ENCODE measurements at regions not wholly inside any gene's neighbourhood (a gene's known extent, or its start where the extent isn't known, plus 50 kb on each side); places are given as distances from the start of the nearest gene placed in this dataset.

- Histone ChIP-seq H3K4me1 (ENCODE audit: control insufficient read depth in 2 of 3, insufficient read depth in 2 of 3, low read depth in 1 of 3, low read length in 3 of 3) (no peaks in the 10 kb centered on the region), H3K27me3 (ENCODE audit: control insufficient read depth, insufficient read depth, low read length) (no peaks in the 10 kb centered on the region), H3K27ac (ENCODE audit: low read depth in 2 of 2, low read length in 2 of 2) (no peak overlapping the region), H3K9me3 (ENCODE audit: control insufficient read depth in 2 of 3, insufficient read depth in 1 of 3, low read length in 3 of 3) (no peaks in the 10 kb centered on the region), H3K9ac (ENCODE audit: low read length in 3 of 3) (no peak overlapping the region), H3K4me3 (ENCODE audit: low read length in 3 of 3) (no peak overlapping the region), H3K36me3 (ENCODE audit: control insufficient read depth in 2 of 3, insufficient read depth in 3 of 3, low read length in 3 of 3) (no peaks in the 10 kb centered on the region)
- FAIRE-seq (no peak), DNase-seq (peak in 1 of 5 donors; percentile 1)
- TF ChIP-seq, protein P1, sequence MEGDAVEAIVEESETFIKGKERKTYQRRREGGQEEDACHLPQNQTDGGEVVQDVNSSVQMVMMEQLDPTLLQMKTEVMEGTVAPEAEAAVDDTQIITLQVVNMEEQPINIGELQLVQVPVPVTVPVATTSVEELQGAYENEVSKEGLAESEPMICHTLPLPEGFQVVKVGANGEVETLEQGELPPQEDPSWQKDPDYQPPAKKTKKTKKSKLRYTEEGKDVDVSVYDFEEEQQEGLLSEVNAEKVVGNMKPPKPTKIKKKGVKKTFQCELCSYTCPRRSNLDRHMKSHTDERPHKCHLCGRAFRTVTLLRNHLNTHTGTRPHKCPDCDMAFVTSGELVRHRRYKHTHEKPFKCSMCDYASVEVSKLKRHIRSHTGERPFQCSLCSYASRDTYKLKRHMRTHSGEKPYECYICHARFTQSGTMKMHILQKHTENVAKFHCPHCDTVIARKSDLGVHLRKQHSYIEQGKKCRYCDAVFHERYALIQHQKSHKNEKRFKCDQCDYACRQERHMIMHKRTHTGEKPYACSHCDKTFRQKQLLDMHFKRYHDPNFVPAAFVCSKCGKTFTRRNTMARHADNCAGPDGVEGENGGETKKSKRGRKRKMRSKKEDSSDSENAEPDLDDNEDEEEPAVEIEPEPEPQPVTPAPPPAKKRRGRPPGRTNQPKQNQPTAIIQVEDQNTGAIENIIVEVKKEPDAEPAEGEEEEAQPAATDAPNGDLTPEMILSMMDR (IDR thresholded peaks at IDR 0.05; ENCODE audit: borderline replicate concordance, extremely low read depth, insufficient read depth): no peak
- intact Hi-C loops (cut with DNase I): no loop called here
These were observed 642.3 kb upstream of the BOD1L1 start for GRCh38 chr4:14269824-14270223.

GRCh38 chr4:14272206-14272605 is 644.7 kb upstream of the BOD1L1 start:
- intact Hi-C loops (cut with DNase I): no loop called here
- Histone ChIP-seq H3K9me3 (ENCODE audit: control insufficient read depth in 2 of 3, insufficient read depth in 1 of 3, low read length in 3 of 3) (no peaks in the 10 kb centered on the region), H3K36me3 (ENCODE audit: control insufficient read depth in 2 of 3, insufficient read depth in 3 of 3, low read length in 3 of 3) (no peaks in the 10 kb centered on the region), H3K27me3 (ENCODE audit: control insufficient read depth, insufficient read depth, low read length) (no peaks in the 10 kb centered on the region), H3K9ac (ENCODE audit: low read length in 3 of 3) (no peak overlapping the region), H3K4me1 (ENCODE audit: control insufficient read depth in 2 of 3, insufficient read depth in 2 of 3, low read depth in 1 of 3, low read length in 3 of 3) (no peaks in the 10 kb centered on the region), H3K27ac (ENCODE audit: low read depth in 2 of 2, low read length in 2 of 2) (no peak overlapping the region), H3K4me3 (ENCODE audit: low read length in 3 of 3) (no peak overlapping the region)
- FAIRE-seq (no peak), DNase-seq (no peak)
- TF ChIP-seq, protein P1 (IDR thresholded peaks at IDR 0.05; ENCODE audit: borderline replicate concordance, extremely low read depth, insufficient read depth): no peak

DNA sequence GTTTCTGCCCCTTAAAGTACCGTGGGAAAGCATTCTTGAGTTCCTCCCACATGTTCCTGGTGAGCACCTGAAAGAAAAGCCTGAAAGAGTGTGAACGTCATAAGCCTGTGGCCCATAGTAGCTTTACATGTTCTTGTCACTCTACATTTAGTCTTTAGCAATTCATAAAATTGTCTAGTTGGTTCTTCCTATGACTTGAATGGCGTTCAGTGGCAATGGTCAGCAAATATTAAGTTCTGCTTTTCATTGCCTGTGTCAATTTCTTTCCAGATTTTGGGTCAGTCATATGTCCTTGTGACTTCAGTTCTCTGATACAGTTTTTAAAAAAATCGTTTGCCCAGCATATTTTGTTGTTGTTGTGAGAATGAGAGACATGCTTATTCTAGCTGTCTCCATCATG is 650.0 kb upstream of the BOD1L1 start:
- TF ChIP-seq, protein P1 (IDR thresholded peaks at IDR 0.05; ENCODE audit: borderline replicate concordance, extremely low read depth, insufficient read depth): no peak
- H3K36me3 ChIP-seq (ENCODE audit: control insufficient read depth in 2 of 3, insufficient read depth in 3 of 3, low read length in 3 of 3): no peaks in the 10 kb centered on the region
- H3K9me3 ChIP-seq (ENCODE audit: control insufficient read depth in 2 of 3, insufficient read depth in 1 of 3, low read length in 3 of 3): no peaks in the 10 kb centered on the region
- H3K4me1 ChIP-seq (ENCODE audit: control insufficient read depth in 2 of 3, insufficient read depth in 2 of 3, low read depth in 1 of 3, low read length in 3 of 3): no peaks in the 10 kb centered on the region
- no peak overlapping the region for H3K27ac ChIP-seq (ENCODE audit: low read depth in 2 of 2, low read length in 2 of 2)
- no peak overlapping the region for H3K9ac ChIP-seq (ENCODE audit: low read length in 3 of 3)
- no peak for DNase-seq
- H3K4me3 ChIP-seq (ENCODE audit: low read length in 3 of 3): no peak overlapping the region
- no peak for FAIRE-seq
- H3K27me3 ChIP-seq (ENCODE audit: control insufficient read depth, insufficient read depth, low read length): no peaks in the 10 kb centered on the region
- intact Hi-C loops (cut with DNase I): no loop called here

- FAIRE-seq (no peak), DNase-seq (no peak)
- Histone ChIP-seq H3K27ac (ENCODE audit: low read depth in 2 of 2, low read length in 2 of 2) (no peak overlapping the region), H3K27me3 (ENCODE audit: control insufficient read depth, insufficient read depth, low read length) (no peaks in the 10 kb centered on the region), H3K9me3 (ENCODE audit: control insufficient read depth in 2 of 3, insufficient read depth in 1 of 3, low read length in 3 of 3) (no peaks in the 10 kb centered on the region), H3K36me3 (ENCODE audit: control insufficient read depth in 2 of 3, insufficient read depth in 3 of 3, low read length in 3 of 3) (no peaks in the 10 kb centered on the region), H3K9ac (ENCODE audit: low read length in 3 of 3) (no peak overlapping the region), H3K4me3 (ENCODE audit: low read length in 3 of 3) (no peak overlapping the region), H3K4me1 (ENCODE audit: control insufficient read depth in 2 of 3, insufficient read depth in 2 of 3, low read depth in 1 of 3, low read length in 3 of 3) (no peaks in the 10 kb centered on the region)
- intact Hi-C loops (cut with DNase I): no loop called here
- TF ChIP-seq, protein P1 (IDR thresholded peaks at IDR 0.05; ENCODE audit: borderline replicate concordance, extremely low read depth, insufficient read depth): no peak
These were observed 653.0 kb upstream of the BOD1L1 start for GRCh38 chr4:14280567-14280966.
